PC-9 (cell line): ENCODE measurements at regions not wholly inside any gene's neighbourhood (a gene's known extent, or its start where the extent isn't known, plus 50 kb on each side); places are given as distances from the start of the nearest gene placed in this dataset.
"Not testable (repeated sequence)": the region's sequence is repeated elsewhere in the genome, so short reads cannot be mapped to it uniquely, and the experiment has no call there.

ENCODE experiments used
- EZH2 ChIP-seq: fragments of 200-600 bp; sonication (generic); IDR thresholded peaks from 2 replicates; pipeline ENCODE4 v1.8.0; 2017; ENCODE audit warnings: antibody characterized with exemption, low read depth
- TF ChIP-seq, protein P1 (sequence below): fragments of 200-600 bp; sonication (generic); conservative IDR thresholded peaks from 2 replicates; pipeline ENCODE4 v1.6.1; 2017; ENCODE audit warnings: mixed run types, antibody characterized with exemption, mild to moderate bottlenecking, moderate library complexity

DNA sequence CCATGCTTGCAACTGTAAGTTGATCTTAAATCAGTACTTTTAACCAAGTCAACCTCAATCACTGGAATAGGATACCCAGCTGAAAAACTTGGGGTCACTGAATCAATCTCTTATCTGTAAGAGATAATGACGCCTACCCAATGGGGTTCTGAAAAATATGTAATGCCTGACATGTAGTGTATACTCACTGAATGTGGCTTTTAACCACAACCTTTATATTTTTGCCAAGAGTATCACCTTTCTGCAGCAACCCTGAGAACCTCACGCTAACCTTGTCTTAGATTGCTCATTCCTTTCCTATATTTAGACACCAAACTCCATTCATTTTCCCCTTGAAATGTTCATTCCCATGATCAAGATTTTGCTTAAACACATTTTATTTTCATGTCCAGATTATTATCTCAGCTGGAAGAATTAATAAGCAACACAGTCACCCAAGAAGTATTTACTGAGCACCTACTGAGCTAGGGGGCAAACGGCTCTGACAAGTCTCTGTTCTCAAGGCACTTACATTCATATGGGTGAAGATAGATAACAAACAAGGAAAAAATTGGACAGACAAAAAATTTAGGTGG lies 82.7 kb upstream of the GBA3 start:
- TF ChIP-seq EZH2, result not testable (repeated sequence)
- TF ChIP-seq, protein P1, sequence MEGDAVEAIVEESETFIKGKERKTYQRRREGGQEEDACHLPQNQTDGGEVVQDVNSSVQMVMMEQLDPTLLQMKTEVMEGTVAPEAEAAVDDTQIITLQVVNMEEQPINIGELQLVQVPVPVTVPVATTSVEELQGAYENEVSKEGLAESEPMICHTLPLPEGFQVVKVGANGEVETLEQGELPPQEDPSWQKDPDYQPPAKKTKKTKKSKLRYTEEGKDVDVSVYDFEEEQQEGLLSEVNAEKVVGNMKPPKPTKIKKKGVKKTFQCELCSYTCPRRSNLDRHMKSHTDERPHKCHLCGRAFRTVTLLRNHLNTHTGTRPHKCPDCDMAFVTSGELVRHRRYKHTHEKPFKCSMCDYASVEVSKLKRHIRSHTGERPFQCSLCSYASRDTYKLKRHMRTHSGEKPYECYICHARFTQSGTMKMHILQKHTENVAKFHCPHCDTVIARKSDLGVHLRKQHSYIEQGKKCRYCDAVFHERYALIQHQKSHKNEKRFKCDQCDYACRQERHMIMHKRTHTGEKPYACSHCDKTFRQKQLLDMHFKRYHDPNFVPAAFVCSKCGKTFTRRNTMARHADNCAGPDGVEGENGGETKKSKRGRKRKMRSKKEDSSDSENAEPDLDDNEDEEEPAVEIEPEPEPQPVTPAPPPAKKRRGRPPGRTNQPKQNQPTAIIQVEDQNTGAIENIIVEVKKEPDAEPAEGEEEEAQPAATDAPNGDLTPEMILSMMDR, result not testable (repeated sequence)
